ENCODE measurements at regions not wholly inside any gene's neighbourhood (a gene's known extent, or its start where the extent isn't known, plus 50 kb on each side); places are given as distances from the start of the nearest gene placed in this dataset.

DNA sequence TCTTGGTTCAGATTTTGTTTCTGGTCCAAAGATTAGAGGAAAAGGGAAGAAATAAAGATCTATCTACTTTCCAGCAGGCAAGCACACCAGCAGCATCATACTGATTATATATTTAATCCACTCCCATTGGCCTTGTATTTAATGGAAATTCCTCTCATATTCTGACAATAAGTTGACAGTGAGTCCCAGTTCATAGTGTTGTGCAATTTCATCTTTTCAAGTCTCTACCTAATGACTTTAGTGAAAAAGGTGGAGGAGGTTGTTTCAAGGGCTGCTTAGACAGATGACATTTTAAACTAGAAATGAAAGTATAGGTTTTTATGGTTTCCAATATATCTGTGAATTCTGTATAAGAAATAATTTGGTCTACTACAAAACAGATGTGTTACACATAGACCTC lies 298.6 kb downstream of the PABPC4L start:
- DNase-seq (ENCODE audit: low read depth in 2 of 3, low spot score in 2 of 3): no peak

GRCh38 chr4:133891011-133891410 lies 310.6 kb downstream of the PABPC4L start:
- no peak for DNase-seq (ENCODE audit: low read depth in 2 of 3, low spot score in 2 of 3)

GRCh38 chr4:133887723-133888122 lies 313.9 kb downstream of the PABPC4L start:
- no peak for DNase-seq (ENCODE audit: low read depth in 2 of 3, low spot score in 2 of 3)

DNA sequence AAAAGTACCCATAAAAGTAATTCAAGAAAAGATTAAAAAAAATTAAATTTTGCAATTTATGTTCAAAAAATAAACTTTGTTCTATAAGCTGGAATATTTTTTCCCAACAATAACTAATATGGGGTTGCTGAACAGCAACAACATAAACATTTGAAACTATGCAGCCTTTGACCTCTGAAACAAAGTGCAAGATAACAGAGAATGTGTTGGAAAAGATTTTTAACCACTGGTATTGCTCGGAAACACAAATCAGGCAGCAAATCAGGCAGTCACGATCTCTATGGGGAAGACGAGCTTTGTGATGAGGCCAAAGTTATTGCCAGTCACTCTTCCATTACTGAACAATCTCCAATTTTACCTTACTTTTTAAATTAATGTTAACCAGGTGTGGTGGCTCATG lies 332.1 kb downstream of the PABPC4L start:
- DNase-seq (ENCODE audit: low read depth in 2 of 3, low spot score in 2 of 3): no peak

GRCh38 chr4:133868856-133869255 lies 332.7 kb downstream of the PABPC4L start:
- DNase-seq (ENCODE audit: low read depth in 2 of 3, low spot score in 2 of 3): no peak

DNA sequence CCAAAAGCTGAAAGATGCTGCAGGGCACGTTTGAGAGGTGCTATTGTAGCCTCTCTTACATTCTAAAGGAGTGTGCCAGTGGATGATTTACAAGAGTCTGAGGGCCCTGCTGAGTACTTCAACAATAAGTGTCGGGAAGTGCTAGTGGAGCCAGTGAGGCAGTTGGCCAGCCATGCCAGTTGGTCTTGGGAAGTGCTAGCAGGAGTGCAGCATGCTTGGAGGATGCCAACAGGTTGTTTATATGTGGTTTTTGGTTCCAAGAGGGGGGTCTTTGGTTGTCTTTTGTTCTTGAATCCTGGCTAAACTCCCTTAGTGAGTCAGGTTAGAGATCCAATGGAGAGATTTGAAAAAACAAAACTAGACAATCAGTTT lies 335.3 kb downstream of the PABPC4L start:
- no peak for DNase-seq (ENCODE audit: low read depth in 2 of 3, low spot score in 2 of 3)

GRCh38 chr4:133865612-133866327 lies 335.8 kb downstream of the PABPC4L start:
- no peak for DNase-seq (ENCODE audit: low read depth in 2 of 3, low spot score in 2 of 3)

- DNase-seq (ENCODE audit: low read depth in 2 of 3, low spot score in 2 of 3): no peak
Observed at GRCh38 chr4:133863153-133863552, 338.4 kb downstream of the PABPC4L start.

GRCh38 chr4:133856731-133857355 lies 344.7 kb downstream of the PABPC4L start:
- DNase-seq (ENCODE audit: low read depth in 2 of 3, low spot score in 2 of 3): no peak

- DNase-seq (ENCODE audit: low read depth in 2 of 3, low spot score in 2 of 3): no peak
Observed at GRCh38 chr4:133855001-133855400, 346.6 kb downstream of the PABPC4L start.

GRCh38 chr4:133839326-133839725 lies 362.3 kb downstream of the PABPC4L start:
- no peak for DNase-seq (ENCODE audit: low read depth in 2 of 3, low spot score in 2 of 3)

DNA sequence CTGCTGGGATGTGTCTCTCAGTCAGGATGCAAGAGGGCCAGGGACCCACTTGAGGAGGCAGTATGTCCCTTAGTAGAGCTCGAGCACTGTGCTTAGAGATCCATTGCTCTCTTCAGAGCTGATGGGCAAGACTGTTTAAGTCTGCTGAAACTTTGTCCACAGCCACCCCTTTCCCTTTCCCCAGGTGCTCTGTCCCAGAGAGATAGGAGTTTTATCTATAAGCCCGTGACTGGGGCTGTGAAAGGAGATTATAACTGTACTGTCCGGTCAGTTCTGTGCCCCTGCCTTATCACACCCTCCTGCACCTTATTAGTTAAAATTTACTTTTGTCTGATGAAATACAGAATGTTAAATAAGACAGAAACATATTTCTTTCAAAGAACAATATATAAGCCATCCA lies 378.4 kb downstream of the PABPC4L start:
- no peak for DNase-seq (ENCODE audit: low read depth in 2 of 3, low spot score in 2 of 3)

DNA sequence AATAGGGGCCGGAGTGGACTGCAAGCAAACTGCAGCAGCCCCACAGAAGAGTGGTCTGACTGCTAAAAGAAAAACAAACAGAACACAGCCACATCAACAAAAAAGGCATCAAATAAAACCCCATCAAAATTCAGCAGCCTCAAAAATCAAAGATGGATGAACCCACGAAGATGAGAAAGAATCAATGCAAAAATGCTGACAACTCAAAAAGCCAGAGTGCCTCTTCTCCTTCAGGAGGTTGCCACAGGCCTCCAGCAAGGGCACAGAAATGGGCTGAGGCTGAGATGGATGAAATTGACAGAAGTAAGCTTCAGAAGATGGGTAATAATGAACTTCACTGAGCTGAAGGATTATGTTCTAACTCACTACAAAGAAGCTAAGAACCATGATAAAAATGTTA lies 388.6 kb downstream of the PABPC4L start:
- DNase-seq (ENCODE audit: low read depth in 2 of 3, low spot score in 2 of 3): no peak

DNA sequence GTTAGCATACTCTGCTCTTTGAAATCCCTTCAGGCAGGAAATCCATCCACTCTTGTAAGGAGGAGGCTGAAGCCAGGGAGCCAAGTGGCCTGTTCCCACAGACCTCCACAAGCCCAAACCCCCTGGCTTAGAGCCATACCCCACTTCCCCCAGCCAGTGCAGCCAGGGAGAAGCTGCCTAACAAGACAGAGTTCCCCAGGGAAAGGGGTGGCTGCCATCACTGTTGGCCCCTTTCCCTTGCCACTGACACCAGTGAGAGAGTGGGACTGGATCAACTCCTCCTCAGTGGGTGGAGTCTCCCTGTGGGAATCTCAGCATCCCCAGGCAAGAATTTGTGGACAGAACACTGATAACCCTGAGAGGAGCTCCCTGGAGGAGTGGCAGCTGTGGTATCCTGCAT lies 389.4 kb downstream of the PABPC4L start:
- DNase-seq (ENCODE audit: low read depth in 2 of 3, low spot score in 2 of 3): no peak

DNA sequence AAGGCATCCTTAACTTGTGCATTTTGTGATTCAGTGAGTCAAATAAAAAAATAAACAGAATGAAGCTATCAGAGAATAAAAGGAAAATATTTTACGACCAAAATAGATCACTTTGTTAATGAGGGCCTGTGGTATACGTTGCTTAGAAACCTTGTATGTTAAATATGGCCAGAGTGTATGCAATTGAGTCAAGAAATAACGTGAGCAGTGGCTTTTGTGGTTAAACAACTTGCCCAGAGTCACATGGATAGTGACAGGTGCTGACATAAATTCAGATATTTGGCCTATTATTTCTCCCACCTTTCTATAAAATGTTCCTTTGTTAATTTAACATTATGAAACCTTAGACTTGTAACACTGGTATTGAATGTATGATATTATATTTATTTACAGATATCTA lies 393.4 kb downstream of the PABPC4L start:
- no peak for DNase-seq (ENCODE audit: low read depth in 2 of 3, low spot score in 2 of 3)

DNA sequence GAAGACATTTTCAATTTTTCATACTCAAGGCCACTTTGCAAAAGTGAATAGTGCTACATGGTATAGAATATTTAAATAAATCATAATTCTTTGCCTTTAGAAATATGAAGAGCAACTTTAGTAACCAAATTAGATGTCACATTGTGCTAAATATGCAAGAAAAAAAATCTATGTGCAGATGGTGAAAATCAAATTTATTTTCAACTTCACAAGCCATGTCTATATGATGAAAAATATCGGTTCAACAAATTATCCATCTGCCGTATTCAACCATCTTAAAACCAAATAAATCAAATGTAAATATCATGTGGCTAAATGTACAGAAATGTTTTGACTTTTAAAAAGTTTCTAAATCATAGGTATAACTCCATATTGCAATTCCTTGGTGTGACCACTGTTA lies 398.2 kb downstream of the PABPC4L start:
- no peak for DNase-seq (ENCODE audit: low read depth in 2 of 3, low spot score in 2 of 3)

- no peak for DNase-seq (ENCODE audit: low read depth in 2 of 3, low spot score in 2 of 3)
Observed at GRCh38 chr4:133802359-133803140, 399.0 kb downstream of the PABPC4L start.

DNA sequence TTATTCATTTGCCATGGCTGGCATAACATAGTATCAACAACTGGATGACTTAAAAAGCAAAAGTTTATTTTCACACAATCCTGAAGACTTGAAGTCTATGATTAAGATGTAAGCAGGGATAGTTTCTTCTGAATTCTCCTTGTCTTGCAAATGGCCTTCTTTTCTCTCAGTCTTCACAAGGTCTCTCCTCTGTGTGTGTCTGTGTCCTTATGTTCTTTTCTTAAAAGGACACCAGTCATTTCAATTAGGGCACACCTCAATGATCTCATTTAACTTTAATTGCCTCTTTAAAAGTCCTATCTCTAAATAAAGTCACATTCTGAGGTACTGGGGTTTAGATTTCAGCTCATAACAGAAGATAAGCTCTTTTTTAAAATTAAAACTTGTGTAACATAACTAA lies 399.7 kb downstream of the PABPC4L start:
- no peak for DNase-seq (ENCODE audit: low read depth in 2 of 3, low spot score in 2 of 3)

GRCh38 chr4:133800966-133801365 lies 400.6 kb downstream of the PABPC4L start:
- DNase-seq (ENCODE audit: low read depth in 2 of 3, low spot score in 2 of 3): no peak

GRCh38 chr4:133799717-133800315 lies 401.8 kb downstream of the PABPC4L start:
- DNase-seq (ENCODE audit: low read depth in 2 of 3, low spot score in 2 of 3): no peak

DNA sequence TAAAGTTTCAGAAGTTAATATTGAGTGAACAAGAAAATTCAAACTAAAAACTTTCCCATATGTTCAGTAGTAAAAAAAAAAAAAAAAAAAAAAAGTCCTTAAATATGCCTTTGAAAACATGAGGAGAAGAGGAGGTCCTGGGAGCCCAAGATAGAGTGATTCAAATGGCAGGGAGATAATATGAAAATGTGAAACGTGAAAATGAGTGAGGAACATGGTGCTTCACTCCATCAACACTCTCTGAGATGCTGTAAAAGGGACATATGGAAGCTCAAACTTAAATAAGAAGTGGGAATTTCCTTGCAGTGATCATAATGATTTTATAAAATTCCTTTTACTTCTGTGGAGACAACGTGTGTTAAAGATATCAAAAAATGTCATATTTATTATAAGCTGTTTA lies 423.9 kb downstream of the PABPC4L start:
- DNase-seq (ENCODE audit: low read depth in 2 of 3, low spot score in 2 of 3): no peak

DNA sequence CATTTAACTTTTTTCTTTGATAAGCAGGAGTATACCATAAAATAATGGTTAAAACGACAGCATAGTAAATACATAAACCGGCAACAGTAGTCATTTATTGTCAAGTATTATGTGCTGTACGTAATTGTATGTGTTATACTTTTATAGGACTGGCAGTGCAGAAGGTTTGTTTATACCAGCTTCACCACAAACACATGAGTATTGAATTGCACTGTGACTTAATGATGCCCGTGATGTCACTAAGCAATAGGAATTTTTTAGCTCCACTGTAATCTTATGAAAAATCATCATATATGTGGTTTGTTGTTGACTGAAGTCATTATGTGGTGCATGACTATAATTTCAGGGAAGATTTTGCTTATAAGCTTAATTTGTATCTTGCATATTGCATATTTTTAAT lies 424.6 kb downstream of the PABPC4L start:
- DNase-seq (ENCODE audit: low read depth in 2 of 3, low spot score in 2 of 3): no peak
